ENCODE measurements at regions not wholly inside any gene's neighbourhood (a gene's known extent, or its start where the extent isn't known, plus 50 kb on each side); places are given as distances from the start of the nearest gene placed in this dataset.
A peak's percentile ranks its signal among the peaks of the same experiment; 100 is the strongest.
"Not testable (repeated sequence)": the region's sequence is repeated elsewhere in the genome, so short reads cannot be mapped to it uniquely, and the experiment has no call there.

DNA sequence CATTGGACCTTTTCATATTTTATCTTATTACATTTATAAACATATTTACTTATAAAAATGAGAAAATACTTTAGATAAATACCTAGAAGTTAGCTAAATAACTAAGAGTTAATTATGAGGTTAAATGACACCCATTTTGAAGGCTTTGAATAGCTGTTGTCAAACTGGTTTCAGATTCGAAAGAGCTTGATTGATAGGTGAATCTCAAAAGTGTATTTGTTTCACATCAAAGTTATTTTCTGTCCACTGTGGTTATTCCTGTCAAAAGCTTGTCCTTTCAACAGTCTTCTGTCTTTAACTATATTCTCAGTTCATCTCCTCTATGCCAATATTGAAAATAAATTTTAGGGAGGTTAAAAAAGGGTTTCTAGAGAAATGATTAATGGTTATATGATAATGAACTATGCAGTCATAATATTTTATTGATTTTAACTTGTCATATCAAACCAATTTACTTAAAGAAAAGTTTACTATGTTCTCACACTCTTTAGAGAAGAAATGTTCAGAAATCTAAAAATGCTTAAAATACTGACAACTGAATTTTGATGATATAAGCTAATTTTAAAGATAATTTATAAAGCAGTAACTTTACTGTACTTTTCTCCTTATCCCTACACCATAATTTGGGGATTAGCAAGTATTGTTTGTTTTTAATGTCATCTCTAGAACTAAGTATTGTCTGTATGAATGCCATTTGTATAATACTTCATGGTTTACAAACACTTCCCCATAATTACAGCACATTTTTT is 72.0 kb upstream of the FOXP2 start:
- no peak overlapping the region for H3K27ac ChIP-seq
- TF ChIP-seq, protein P1, sequence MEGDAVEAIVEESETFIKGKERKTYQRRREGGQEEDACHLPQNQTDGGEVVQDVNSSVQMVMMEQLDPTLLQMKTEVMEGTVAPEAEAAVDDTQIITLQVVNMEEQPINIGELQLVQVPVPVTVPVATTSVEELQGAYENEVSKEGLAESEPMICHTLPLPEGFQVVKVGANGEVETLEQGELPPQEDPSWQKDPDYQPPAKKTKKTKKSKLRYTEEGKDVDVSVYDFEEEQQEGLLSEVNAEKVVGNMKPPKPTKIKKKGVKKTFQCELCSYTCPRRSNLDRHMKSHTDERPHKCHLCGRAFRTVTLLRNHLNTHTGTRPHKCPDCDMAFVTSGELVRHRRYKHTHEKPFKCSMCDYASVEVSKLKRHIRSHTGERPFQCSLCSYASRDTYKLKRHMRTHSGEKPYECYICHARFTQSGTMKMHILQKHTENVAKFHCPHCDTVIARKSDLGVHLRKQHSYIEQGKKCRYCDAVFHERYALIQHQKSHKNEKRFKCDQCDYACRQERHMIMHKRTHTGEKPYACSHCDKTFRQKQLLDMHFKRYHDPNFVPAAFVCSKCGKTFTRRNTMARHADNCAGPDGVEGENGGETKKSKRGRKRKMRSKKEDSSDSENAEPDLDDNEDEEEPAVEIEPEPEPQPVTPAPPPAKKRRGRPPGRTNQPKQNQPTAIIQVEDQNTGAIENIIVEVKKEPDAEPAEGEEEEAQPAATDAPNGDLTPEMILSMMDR (IDR thresholded peaks at IDR 0.05) = no peak
- no peak for TF ChIP-seq ZFX (IDR thresholded peaks at IDR 0.05; ENCODE audit: borderline replicate concordance)

DNA sequence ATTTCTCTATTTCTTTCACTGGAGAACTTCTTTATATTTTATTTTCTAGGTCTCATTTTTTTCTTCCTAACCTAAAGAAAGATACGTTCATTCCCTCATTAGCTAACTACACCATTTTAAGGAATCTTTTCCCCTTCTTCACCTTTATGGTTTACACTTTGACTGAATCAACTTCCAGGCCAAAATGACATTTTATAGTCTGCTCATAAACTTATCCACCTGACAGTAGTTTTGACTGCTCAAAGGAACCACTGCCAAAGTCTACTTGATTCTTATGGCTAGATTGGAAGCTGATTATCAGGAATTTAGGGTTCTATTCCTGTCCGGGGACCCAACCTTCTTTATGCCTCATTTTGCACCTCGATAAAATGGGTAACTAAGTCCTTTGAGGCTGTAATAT is 73.0 kb upstream of the FOXP2 start:
- no peak overlapping the region for H3K27ac ChIP-seq
- TF ChIP-seq ZFX (IDR thresholded peaks at IDR 0.05; ENCODE audit: borderline replicate concordance) = no peak
- TF ChIP-seq, protein P1 (IDR thresholded peaks at IDR 0.05) = no peak

DNA sequence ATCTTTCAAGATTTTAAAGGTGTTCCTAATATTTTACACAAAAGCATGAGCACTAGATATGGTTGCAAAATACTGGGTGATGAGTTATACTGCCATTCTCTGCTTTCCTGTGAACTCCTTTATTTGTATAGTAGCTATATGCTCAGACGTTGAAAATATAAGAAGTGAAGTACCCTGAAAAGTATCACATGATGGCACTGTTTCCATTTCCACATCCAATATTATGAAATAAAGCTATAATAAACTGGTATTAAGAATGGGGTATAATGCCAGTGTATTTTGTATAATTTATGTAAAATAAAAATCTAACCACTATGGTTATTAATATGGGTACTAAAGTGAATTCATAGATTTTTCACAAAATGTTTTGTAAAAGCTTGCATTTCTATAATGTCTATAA is 79.6 kb upstream of the FOXP2 start:
- H3K27ac ChIP-seq = no peak overlapping the region
- TF ChIP-seq, protein P1 (IDR thresholded peaks at IDR 0.05) = no peak
- TF ChIP-seq ZFX (IDR thresholded peaks at IDR 0.05; ENCODE audit: borderline replicate concordance) = no peak

DNA sequence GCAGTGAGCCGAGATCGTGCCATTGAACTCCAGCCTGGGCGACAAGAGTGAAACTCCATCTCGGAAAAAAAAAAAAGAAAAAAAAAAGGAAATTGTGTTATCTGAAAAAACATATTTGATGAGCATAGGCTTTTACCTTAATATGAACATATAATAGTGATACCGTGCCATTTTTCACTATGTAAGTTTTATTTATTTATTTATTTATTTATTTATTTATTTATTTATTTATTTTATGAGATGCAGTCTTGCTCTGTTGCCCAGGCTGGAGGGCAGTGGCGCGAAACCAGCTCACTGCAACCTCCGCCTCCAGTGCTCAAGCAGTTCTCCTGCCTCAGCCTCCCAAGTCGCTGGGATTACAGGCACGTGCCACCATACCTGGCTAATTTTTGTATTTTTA is 85.2 kb upstream of the FOXP2 start:
- H3K27ac ChIP-seq = not testable (repeated sequence)

DNA sequence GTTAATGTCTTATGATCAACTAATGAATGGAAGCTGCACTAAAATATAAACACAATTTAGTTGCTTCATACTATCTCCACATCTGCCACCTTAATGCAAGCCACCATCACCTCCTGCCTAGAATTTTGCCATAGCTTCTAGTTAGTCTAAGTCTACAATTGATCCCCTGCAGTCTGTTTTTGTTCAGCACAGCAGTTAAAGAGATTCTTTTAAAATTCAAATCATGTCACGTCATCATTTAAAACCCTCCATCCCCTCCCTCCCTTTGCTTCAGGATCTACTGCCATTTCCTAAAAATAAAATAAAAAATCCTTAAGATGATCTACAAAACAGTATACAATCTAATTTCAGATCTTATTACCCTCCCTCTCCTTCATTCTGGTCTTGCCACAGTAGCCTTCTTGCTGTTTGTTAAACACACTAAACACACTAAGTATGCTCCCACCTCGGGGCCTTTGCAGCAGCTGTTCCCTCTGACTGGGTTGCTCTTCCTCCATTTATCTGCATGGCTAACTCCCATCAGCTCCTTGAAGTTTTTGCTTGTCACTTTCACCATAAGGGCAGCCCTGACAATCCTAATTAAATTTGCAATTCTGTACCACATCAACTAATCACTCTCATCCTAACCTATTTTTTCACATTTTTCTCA is 97.0 kb upstream of the FOXP2 start:
- TF ChIP-seq, protein P1 (IDR thresholded peaks at IDR 0.05) = no peak
- no peak for TF ChIP-seq ZFX (IDR thresholded peaks at IDR 0.05; ENCODE audit: borderline replicate concordance)
- H3K27ac ChIP-seq = no peak overlapping the region

DNA sequence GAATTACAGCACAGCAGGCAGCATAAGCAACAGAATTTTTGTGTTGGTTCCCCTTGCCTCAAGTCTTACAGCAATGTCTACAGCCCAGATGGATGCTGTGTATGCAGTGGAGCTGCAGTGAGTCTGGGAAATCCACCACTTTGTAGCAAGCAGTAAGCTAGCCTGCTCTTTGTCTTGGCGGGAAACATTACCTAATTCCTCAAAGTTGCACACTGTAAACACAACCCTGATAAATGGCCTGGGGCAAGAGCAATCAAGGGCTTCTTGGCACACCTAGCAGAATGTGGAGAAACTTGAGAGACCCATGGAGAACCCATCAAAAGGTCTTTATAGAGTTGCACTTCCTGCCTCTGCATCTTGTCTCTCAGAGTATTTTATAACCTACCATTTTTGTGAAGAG is 102.0 kb upstream of the FOXP2 start:
- TF ChIP-seq, protein P1 (IDR thresholded peaks at IDR 0.05) = no peak
- no peak for TF ChIP-seq ZFX (IDR thresholded peaks at IDR 0.05; ENCODE audit: borderline replicate concordance)
- H3K27ac ChIP-seq = no peak overlapping the region

DNA sequence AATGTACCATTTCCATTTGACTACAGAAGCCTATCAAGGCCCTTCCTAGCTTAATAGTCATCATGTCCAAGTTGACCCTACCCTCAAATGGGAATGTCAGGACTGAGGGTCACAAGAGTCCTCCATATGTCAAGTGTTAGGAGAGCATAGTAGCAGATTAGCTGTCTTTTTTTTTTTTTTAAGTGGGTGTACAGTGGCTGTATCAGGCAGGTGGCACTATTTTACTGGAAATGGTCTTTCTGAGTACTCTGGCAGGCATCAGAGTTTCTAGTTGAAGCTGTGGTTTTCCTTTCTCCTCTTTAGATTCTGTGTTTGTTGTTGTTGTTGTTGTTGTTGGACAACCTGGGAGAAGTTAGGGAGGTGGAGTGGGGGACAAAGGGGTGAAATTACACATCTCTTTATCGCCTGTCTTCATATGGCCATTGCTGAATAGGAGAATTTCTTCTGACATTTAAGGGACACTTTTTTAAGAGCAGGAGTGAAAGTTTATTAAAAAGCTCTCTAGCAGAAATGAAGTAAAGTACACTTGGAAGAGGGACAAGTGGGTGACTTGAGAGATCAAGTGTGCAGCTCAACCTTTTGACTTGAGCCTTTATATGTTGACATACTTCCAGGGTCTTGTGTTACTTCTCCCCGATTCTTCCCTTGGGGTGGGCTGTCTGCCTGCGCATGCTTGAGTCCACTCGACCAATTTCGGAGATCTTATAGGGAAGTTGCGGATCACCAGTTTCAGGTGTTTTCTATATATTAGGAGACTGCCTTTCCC is 104.1 kb upstream of the FOXP2 start:
- H3K27ac ChIP-seq = no peak overlapping the region
- TF ChIP-seq, protein P1 (IDR thresholded peaks at IDR 0.05) = peak; percentile 30
- no peak for TF ChIP-seq ZFX (IDR thresholded peaks at IDR 0.05; ENCODE audit: borderline replicate concordance)
